ENCODE measurements at regions not wholly inside any gene's neighbourhood (a gene's known extent, or its start where the extent isn't known, plus 50 kb on each side); places are given as distances from the start of the nearest gene placed in this dataset.

GRCh38 chr11:41849250-41849649, 389.8 kb upstream of the LRRC4C start:
- TF ChIP-seq CTCF (IDR thresholded peaks at IDR 0.05) (no peak), POLR2A (IDR thresholded peaks at IDR 0.05) (no peak)

All from Peyer's patch (tissue), 4 donors.